ENCODE measurements at regions not wholly inside any gene's neighbourhood (a gene's known extent, or its start where the extent isn't known, plus 50 kb on each side); places are given as distances from the start of the nearest gene placed in this dataset.

GRCh38 chr14:83940253-83940652 is 1589.7 kb upstream of the FLRT2 start (continued):
- TF ChIP-seq ZNF26 (tag by site-specific recombination; IDR thresholded peaks at IDR 0.05) = no peak
- no peak for TF ChIP-seq ZNF645 (tag by site-specific recombination; IDR thresholded peaks at IDR 0.05)

- TF ChIP-seq ZNF561 (tag by site-specific recombination; IDR thresholded peaks at IDR 0.05; ENCODE audit: borderline replicate concordance) = no peak
- TF ChIP-seq ELK4 (IDR thresholded peaks at IDR 0.05; ENCODE audit: borderline replicate concordance, low read depth, low read length) = no peak
- no peak for TF ChIP-seq ZBTB17 (tag by site-specific recombination; IDR thresholded peaks at IDR 0.05)
- no peak for TF ChIP-seq HOXD13 (CRISPR knock-in tag; IDR thresholded peaks at IDR 0.05; ENCODE audit: borderline replicate concordance)
- TF ChIP-seq ZBTB7A (tag by site-specific recombination; IDR thresholded peaks at IDR 0.05; ENCODE audit: low read depth) = no peak
- TF ChIP-seq BCL11A (tag by site-specific recombination; IDR thresholded peaks at IDR 0.05; ENCODE audit: low read depth) = no peak
- no peak for TF ChIP-seq ZNF707 (tag by site-specific recombination; IDR thresholded peaks at IDR 0.05)
- no peak for TF ChIP-seq ZNF629 (tag by site-specific recombination; IDR thresholded peaks at IDR 0.05)
- TF ChIP-seq KLF8 (tag by site-specific recombination; IDR thresholded peaks at IDR 0.05) = no peak
- no peak for TF ChIP-seq ZNF837 (tag by site-specific recombination; IDR thresholded peaks at IDR 0.05)
- TF ChIP-seq ZNF391 (tag by site-specific recombination; IDR thresholded peaks at IDR 0.05; ENCODE audit: borderline replicate concordance, low read depth) = no peak
- no peak for TF ChIP-seq ZNF549 (tag by site-specific recombination; IDR thresholded peaks at IDR 0.05)
- TF ChIP-seq ZNF404 (tag by site-specific recombination; IDR thresholded peaks at IDR 0.05) = no peak
- TF ChIP-seq TSHZ1 (tag by site-specific recombination; IDR thresholded peaks at IDR 0.05; ENCODE audit: borderline replicate concordance) = no peak
- Histone ChIP-seq H3K36me3 (ENCODE audit: control insufficient read depth in 2 of 2, insufficient read depth in 1 of 2, low read length in 2 of 2) (no peaks in the 10 kb centered on the region), H3K27ac (ENCODE audit: extremely low read depth, low read depth, low read length) (no peak overlapping the region), H3K9me3 (ENCODE audit: control insufficient read depth, insufficient read depth, low read depth, low read length) (no peaks in the 10 kb centered on the region), H3K4me1 (ENCODE audit: control insufficient read depth, insufficient read depth, low read length) (no peaks in the 10 kb centered on the region), H3K4me3 (ENCODE audit: low read depth, low read length) (no peak overlapping the region)
- POLR2A ChIA-PET = no interaction called here
- CTCF ChIA-PET = no interaction called here
Measured at GRCh38 chr14:83958359-83958758, 1571.6 kb upstream of the FLRT2 start.

GRCh38 chr14:83960832-83961512 is 1569.0 kb upstream of the FLRT2 start:
- Histone ChIP-seq H3K9me3 (ENCODE audit: control insufficient read depth, insufficient read depth, low read depth, low read length) (no peaks in the 10 kb centered on the region), H3K4me1 (ENCODE audit: control insufficient read depth, insufficient read depth, low read length) (no peaks in the 10 kb centered on the region), H3K27ac (ENCODE audit: extremely low read depth, low read depth, low read length) (no peak overlapping the region), H3K4me3 (ENCODE audit: low read depth, low read length) (no peak overlapping the region), H3K36me3 (ENCODE audit: control insufficient read depth in 2 of 2, insufficient read depth in 1 of 2, low read length in 2 of 2) (no peaks in the 10 kb centered on the region)
- POLR2A ChIA-PET = no interaction called here
- CTCF ChIA-PET = no interaction called here
- TF ChIP-seq PRDM10 (tag by site-specific recombination; IDR thresholded peaks at IDR 0.05) (no peak), ZNF76 (tag by site-specific recombination; IDR thresholded peaks at IDR 0.05; ENCODE audit: borderline replicate concordance, low read depth) (no peak), ZBTB26 (tag by site-specific recombination; optimal IDR thresholded peaks at IDR 0.05) (no peak)
